Duodenal mucosa (tissue), 2 donors: ENCODE measurements at regions not wholly inside any gene's neighbourhood (a gene's known extent, or its start where the extent isn't known, plus 50 kb on each side); places are given as distances from the start of the nearest gene placed in this dataset.
"Not testable (repeated sequence)": the region's sequence is repeated elsewhere in the genome, so short reads cannot be mapped to it uniquely, and the experiment has no call there.

Experiments
- H3K27ac ChIP-seq: one replicate; pipeline ENCODE4 v1.7.0; 2013; ENCODE audit warnings: low read depth, low read length
- H3K27me3 ChIP-seq, 2 donors: one replicate each; pipeline ENCODE4 v1.7.0; 2013; ENCODE audit warnings: low read length in 2 of 2, control low read depth in 1 of 2; ENCODE audit not compliant: insufficient read depth in 2 of 2, control insufficient read depth in 1 of 2
- H3K36me3 ChIP-seq, 2 donors: one replicate each; pipeline ENCODE4 v1.7.0; 2013; ENCODE audit warnings: low read length in 2 of 2, control low read depth in 1 of 2; ENCODE audit not compliant: insufficient read depth in 2 of 2, control insufficient read depth in 1 of 2
- H3K4me1 ChIP-seq, 2 donors: one replicate each; pipeline ENCODE4 v1.7.0; 2013; ENCODE audit warnings: low read length in 2 of 2, control low read depth in 1 of 2; ENCODE audit not compliant: insufficient read depth in 2 of 2, control insufficient read depth in 1 of 2
- H3K4me3 ChIP-seq, 2 donors: one replicate each; pipeline ENCODE4 v1.7.0; 2013; ENCODE audit warnings: low read length in 2 of 2, low read depth in 1 of 2
- H3K9ac ChIP-seq, 2 donors: one replicate each; pipeline ENCODE4 v1.7.0; 2013; ENCODE audit warnings: low read length in 2 of 2, low read depth in 1 of 2
- H3K9me3 ChIP-seq, 2 donors: one replicate each; pipeline ENCODE4 v1.7.0; 2013; ENCODE audit warnings: low read length in 2 of 2, control low read depth in 1 of 2; ENCODE audit not compliant: control insufficient read depth in 1 of 2

GRCh38 chr20:5474646-5475550 lies 135.9 kb downstream of the GPCPD1 start:
- H3K4me1 ChIP-seq: no peaks in the 10 kb centered on the region
- no peak overlapping the region for H3K9ac ChIP-seq
- H3K9me3 ChIP-seq: no peaks in the 10 kb centered on the region
- H3K27ac ChIP-seq: no peak overlapping the region
- no peaks in the 10 kb centered on the region for H3K27me3 ChIP-seq
- no peaks in the 10 kb centered on the region for H3K36me3 ChIP-seq
- H3K4me3 ChIP-seq: no peak overlapping the region

DNA sequence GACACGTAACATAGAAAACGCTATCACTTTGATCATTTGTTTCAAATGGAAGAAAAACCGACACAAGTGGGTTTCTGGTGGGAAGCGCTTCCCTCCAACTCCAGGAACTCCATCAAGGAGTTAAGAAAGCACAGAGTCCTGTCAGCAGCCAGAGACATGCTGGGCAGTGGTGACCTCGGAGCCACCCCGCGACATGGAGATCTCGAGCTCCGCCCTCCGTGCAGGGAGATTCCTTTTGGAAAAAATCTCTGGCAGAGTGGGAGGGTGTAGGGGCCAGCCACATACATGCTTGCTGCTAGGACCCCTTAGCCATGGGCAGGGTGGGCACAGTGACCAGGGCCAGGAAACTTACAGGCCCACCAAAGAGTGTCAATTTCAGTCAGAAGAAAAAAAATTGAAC lies 138.9 kb downstream of the GPCPD1 start:
- H3K4me3 ChIP-seq: peak overlapping the region in 1 of 2 donors; percentile 53
- not testable (repeated sequence) for H3K4me1 ChIP-seq, H3K36me3 ChIP-seq, H3K27ac ChIP-seq, H3K27me3 ChIP-seq, H3K9me3 ChIP-seq, H3K9ac ChIP-seq

DNA sequence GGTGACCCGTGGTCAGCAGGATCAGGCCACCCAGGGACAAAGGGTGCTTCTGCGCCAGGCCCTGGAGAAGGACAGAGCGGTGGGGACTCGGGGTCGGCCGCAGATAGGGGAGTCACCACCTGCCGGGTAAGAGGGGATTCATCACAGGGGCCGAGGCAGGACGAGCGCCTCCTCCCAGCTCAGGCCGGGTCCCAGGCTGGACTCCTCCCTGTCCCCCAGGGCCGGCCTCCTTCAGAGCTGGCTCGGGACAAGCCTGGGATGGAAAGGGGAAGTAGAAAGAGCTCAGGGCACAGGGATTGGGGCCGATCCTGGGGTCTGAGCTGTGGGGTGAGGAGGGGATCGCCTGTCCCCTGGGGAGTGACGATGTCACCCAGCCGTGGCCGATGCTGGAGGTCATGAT lies 139.4 kb downstream of the GPCPD1 start:
- Histone ChIP-seq H3K9me3 (no peaks in the 10 kb centered on the region), H3K4me1 (no peaks in the 10 kb centered on the region), H3K27me3 (no peaks in the 10 kb centered on the region), H3K36me3 (no peaks in the 10 kb centered on the region), H3K9ac (no peak overlapping the region), H3K27ac (no peak overlapping the region), H3K4me3 (peak overlapping the region in 1 of 2 donors; percentile 53)

DNA sequence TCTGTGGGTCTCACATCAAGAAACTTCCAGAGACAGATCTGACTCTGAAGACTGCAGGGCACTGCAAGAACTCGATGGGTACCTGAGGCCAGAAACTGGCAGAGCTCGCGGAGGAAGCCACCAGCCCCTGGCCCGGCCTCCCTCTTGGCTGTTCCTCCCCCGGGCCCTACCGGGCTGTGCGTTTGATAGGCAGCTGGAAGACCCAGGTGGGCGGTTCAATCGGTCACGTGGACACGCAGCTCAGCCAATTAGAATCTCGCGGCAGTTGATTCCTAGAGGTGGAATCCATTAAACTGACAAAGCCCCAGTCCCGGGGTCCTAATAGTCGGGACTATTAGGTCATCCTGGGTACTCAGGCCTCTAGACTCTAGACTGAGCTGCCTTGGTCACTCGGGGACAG lies 139.9 kb downstream of the GPCPD1 start:
- H3K9ac ChIP-seq: no peak overlapping the region
- H3K4me3 ChIP-seq: no peak overlapping the region
- H3K27me3 ChIP-seq: no peaks in the 10 kb centered on the region
- H3K9me3 ChIP-seq: no peaks in the 10 kb centered on the region
- no peaks in the 10 kb centered on the region for H3K36me3 ChIP-seq
- H3K4me1 ChIP-seq: no peaks in the 10 kb centered on the region
- no peak overlapping the region for H3K27ac ChIP-seq

DNA sequence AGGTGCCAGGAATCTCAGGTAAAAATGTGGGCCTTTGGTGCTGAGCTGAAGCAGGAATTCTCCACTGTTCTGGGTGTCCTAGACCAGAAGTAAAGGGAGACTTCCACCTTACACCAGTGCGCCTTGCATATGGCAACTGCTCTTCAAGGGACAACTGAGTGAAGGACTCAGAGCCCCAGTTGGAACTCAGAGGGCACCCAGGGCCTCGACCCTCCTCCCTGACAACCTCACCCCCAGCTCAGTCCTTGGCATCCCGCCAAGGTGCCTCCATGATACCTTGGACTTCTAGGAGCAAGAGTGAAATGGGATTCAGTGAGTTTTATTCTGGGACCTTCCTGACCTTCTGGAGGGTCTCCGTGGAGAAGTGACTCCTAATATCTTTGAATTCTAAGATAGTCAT lies 140.3 kb downstream of the GPCPD1 start:
- Histone ChIP-seq H3K27ac (no peak overlapping the region), H3K36me3 (no peaks in the 10 kb centered on the region), H3K9me3 (no peaks in the 10 kb centered on the region)

GRCh38 chr20:5469111-5469510 lies 141.7 kb downstream of the GPCPD1 start:
- Histone ChIP-seq H3K36me3 (no peaks in the 10 kb centered on the region), H3K4me1 (no peaks in the 10 kb centered on the region), H3K27me3 (no peaks in the 10 kb centered on the region), H3K9ac (no peak overlapping the region), H3K4me3 (no peak overlapping the region), H3K9me3 (no peaks in the 10 kb centered on the region), H3K27ac (no peak overlapping the region)

More for the DNA sequence above, 140.3 kb downstream of the GPCPD1 start:
- no peak overlapping the region for H3K9ac ChIP-seq
- no peaks in the 10 kb centered on the region for H3K27me3 ChIP-seq
- H3K4me3 ChIP-seq: no peak overlapping the region
- no peaks in the 10 kb centered on the region for H3K4me1 ChIP-seq

DNA sequence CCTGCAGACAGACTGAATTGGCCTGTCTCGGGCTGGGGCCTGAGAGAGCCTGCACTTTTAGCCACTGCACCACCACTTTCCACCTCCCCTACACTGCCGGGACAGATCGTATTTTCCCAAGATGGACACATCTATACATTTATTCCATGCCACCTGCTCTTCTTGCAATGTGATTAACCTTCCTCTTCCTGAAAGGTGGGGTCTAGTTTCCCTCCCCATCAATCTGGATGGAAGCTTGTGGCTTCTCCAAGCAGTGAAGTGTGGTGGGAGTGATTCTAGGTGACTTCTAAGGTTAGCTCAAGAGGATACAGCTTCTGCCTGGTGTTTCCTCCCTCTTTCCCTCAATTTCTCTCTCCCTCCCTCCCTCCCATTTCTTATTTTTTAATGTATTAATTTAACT lies 143.7 kb downstream of the GPCPD1 start:
- Histone ChIP-seq H3K36me3 (no peaks in the 10 kb centered on the region), H3K9me3 (no peaks in the 10 kb centered on the region), H3K27ac (no peak overlapping the region), H3K27me3 (no peaks in the 10 kb centered on the region), H3K4me1 (no peaks in the 10 kb centered on the region), H3K9ac (no peak overlapping the region), H3K4me3 (no peak overlapping the region)

DNA sequence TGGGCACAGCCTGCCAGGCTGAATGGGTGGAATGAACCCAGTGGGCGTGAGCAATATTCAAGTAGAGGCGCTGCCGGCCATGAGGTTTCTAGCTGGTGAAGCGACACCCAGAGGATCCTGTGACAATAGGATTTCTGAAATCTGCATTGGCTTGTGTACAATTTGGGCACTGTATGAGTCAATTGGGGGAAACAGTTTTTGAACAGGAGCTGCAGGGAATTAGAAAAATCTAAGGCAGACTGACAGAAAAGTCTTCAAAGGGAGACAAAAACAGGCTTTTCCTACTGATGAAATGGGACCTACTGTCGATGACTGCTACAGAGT lies 145.2 kb downstream of the GPCPD1 start:
- H3K36me3 ChIP-seq: no peaks in the 10 kb centered on the region
- no peak overlapping the region for H3K9ac ChIP-seq
- H3K4me1 ChIP-seq: no peaks in the 10 kb centered on the region
- no peaks in the 10 kb centered on the region for H3K27me3 ChIP-seq
- H3K9me3 ChIP-seq: no peaks in the 10 kb centered on the region
- H3K27ac ChIP-seq: no peak overlapping the region
- no peak overlapping the region for H3K4me3 ChIP-seq

DNA sequence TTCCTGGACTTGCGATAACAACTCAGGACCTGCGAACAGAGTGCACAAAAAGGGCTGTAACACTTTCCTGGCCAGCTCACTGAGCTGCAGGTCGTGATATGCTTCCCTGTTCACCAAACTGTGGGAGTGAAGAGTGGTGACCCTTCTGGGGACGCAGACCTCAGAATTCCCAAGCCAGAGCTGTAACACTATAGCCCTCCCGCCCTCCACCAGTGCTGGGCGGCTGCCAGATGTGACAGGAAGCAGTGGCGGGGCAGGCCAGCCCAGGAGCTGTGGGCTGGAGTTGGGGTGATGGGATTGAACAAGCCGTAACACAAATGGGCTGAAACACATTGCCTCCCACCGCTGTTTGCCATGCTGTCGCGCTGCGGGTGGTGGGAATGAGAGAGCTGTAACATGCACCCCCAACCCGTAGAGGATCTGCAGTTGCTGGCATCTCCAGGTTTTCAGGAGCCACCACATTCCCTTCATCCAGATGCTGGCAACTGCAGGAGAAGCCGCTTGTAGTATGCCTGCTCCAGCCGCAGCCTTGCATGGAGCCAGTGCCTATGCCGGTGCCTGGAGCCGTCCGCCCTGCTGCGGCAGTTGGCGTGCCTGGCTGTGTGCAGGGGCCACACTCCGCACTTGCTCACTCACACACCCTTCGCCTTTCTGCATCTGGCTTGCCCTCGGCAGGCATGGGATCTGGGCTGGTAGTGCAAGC lies 145.8 kb downstream of the GPCPD1 start:
- no peaks in the 10 kb centered on the region for H3K27me3 ChIP-seq
- H3K9me3 ChIP-seq: no peaks in the 10 kb centered on the region
- H3K9ac ChIP-seq: no peak overlapping the region
- no peaks in the 10 kb centered on the region for H3K36me3 ChIP-seq
- H3K4me1 ChIP-seq: no peaks in the 10 kb centered on the region
- no peak overlapping the region for H3K4me3 ChIP-seq
- no peak overlapping the region for H3K27ac ChIP-seq

- Histone ChIP-seq H3K4me1 (no peaks in the 10 kb centered on the region), H3K9ac (no peak overlapping the region), H3K27me3 (no peaks in the 10 kb centered on the region), H3K36me3 (no peaks in the 10 kb centered on the region), H3K27ac (no peak overlapping the region), H3K4me3 (no peak overlapping the region), H3K9me3 (no peaks in the 10 kb centered on the region)
Observed at GRCh38 chr20:5463007-5463686, 146.4 kb upstream of the PROKR2 start.
